Activated B cell treated with CpG ODN at 0.5 μM for 24 hours (primary cell): ENCODE measurements at regions not wholly inside any gene's neighbourhood (a gene's known extent, or its start where the extent isn't known, plus 50 kb on each side); places are given as distances from the start of the nearest gene placed in this dataset.

Experiments
- ATAC-seq: fragments of 200-7000 bp; cut with Tn5 transposase; one replicate; pipeline ENCODE4 v1.10.0; 2021; ENCODE audit warnings: low read depth, mild to moderate bottlenecking, moderate library complexity
- CTCF ChIA-PET: fragments of 350-600 bp; sonication (Branson Sonifier 250); formaldehyde crosslinking; loops from one replicate; lab custom pipeline; 2021; ENCODE audit warnings: antibody characterized with exemption; lab: Charles Lee
- POLR2A ChIA-PET: fragments of 350-600 bp; sonication (Branson Sonifier 250); formaldehyde crosslinking; loops from one replicate; lab custom pipeline; 2021; ENCODE audit warnings: antibody characterized with exemption; lab: Charles Lee
- DNase-seq: peaks from one replicate; pipeline ENCODE4 v3.0.0; 2022
- H3K27ac Mint-ChIP-seq: one replicate; pipeline ENCODE4 v1.8.0; 2020; ENCODE audit warnings: mixed read lengths
- H3K27me3 Mint-ChIP-seq: one replicate; pipeline ENCODE4 v1.8.0; 2021; ENCODE audit warnings: mixed read lengths
- H3K36me3 Mint-ChIP-seq: one replicate; pipeline ENCODE4 v1.8.0; 2021; ENCODE audit warnings: low read depth, mixed read lengths
- H3K4me1 Mint-ChIP-seq: one replicate; pipeline ENCODE4 v1.8.0; 2021; ENCODE audit warnings: mixed read lengths
- H3K4me3 Mint-ChIP-seq: one replicate; pipeline ENCODE4 v1.8.0; 2020; ENCODE audit warnings: mild to moderate bottlenecking, mixed read lengths
- H3K9me3 Mint-ChIP-seq: one replicate; pipeline ENCODE4 v1.8.0; 2020; ENCODE audit warnings: mixed read lengths
- intact Hi-C: fragments of 100-400 bp; cut with micrococcal nuclease; formaldehyde crosslinking; loops from one replicate; pipeline ENCODE4 v1.15.1; 2024
- TF ChIP-seq, protein P1 (sequence below): fragments of 200-600 bp; IDR thresholded peaks from one replicate; pipeline ENCODE4 v1.8.0; 2022; ENCODE audit warnings: antibody characterized with exemption, mild to moderate bottlenecking

DNA sequence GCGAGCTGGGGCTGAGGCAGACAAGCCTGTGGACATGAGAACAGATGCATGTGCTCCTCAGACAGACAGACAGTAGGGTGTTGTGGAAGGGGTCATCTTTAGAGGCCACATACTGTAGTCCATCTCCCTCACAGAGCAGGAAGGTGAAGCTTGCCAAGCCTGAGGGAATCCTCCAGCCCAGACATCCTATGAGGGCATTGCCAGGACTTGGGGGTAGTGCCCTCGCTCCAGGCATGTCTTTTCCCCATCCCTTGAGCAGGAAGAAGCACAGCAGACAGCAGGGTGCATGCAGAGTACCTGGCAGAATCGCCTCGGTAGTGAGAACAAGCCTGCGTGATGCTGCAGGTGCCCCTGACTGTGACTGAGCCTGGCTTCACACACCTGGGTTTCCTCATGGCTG, 66.5 kb upstream of the CLDN5 start:
- Mint-ChIP-seq H3K4me3 (no peak overlapping the region), H3K27me3 (peaks cover 11% of the 10 kb centered on the region), H3K27ac (no peak overlapping the region), H3K4me1 (peaks cover 3% of the 10 kb centered on the region), H3K36me3 (no peaks in the 10 kb centered on the region), H3K9me3 (no peaks in the 10 kb centered on the region)
- TF ChIP-seq, protein P1, sequence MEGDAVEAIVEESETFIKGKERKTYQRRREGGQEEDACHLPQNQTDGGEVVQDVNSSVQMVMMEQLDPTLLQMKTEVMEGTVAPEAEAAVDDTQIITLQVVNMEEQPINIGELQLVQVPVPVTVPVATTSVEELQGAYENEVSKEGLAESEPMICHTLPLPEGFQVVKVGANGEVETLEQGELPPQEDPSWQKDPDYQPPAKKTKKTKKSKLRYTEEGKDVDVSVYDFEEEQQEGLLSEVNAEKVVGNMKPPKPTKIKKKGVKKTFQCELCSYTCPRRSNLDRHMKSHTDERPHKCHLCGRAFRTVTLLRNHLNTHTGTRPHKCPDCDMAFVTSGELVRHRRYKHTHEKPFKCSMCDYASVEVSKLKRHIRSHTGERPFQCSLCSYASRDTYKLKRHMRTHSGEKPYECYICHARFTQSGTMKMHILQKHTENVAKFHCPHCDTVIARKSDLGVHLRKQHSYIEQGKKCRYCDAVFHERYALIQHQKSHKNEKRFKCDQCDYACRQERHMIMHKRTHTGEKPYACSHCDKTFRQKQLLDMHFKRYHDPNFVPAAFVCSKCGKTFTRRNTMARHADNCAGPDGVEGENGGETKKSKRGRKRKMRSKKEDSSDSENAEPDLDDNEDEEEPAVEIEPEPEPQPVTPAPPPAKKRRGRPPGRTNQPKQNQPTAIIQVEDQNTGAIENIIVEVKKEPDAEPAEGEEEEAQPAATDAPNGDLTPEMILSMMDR = no peak
- ChIA-PET POLR2A (no interaction called here), CTCF (no interaction called here)
- intact Hi-C loops = no loop called here
- ATAC-seq = no peak
- DNase-seq = no peak

DNA sequence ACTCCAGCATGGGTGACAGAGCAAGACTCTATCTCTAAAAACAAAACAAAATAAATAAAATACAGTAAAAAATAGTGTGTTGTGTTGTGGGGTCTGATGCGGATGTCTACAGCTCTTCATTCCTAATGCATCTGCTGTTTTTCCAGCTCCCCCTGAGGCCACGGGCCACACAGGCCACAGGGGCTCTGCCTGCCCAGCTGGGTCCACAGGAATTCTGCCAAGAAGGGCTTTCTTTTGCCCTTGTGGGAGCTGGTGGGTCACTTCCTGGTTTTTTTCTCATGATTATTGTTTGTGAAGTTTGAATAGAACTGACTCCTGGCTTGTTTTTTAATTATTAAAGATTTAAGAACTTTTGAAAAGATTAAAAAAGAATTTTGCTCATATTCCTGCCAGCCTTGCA, 67.4 kb upstream of the CLDN5 start:
- DNase-seq (no peak), ATAC-seq (no peak)
- TF ChIP-seq, protein P1 = no peak
- peaks cover 3% of the 10 kb centered on the region for H3K4me1 Mint-ChIP-seq
- POLR2A ChIA-PET = no interaction called here
- no peak overlapping the region for H3K4me3 Mint-ChIP-seq
- intact Hi-C loops = no loop called here
- H3K36me3 Mint-ChIP-seq = no peaks in the 10 kb centered on the region
- H3K9me3 Mint-ChIP-seq = no peaks in the 10 kb centered on the region
- H3K27ac Mint-ChIP-seq = no peak overlapping the region
- H3K27me3 Mint-ChIP-seq = peaks cover 11% of the 10 kb centered on the region
- CTCF ChIA-PET = no interaction called here

GRCh38 chr22:19592464-19592863, 68.3 kb upstream of the CLDN5 start:
- Mint-ChIP-seq H3K27me3 (peaks cover 9% of the 10 kb centered on the region), H3K36me3 (no peaks in the 10 kb centered on the region), H3K4me1 (peaks cover 9% of the 10 kb centered on the region), H3K4me3 (no peak overlapping the region), H3K27ac (no peak overlapping the region), H3K9me3 (no peaks in the 10 kb centered on the region)
- POLR2A ChIA-PET = no interaction called here
- CTCF ChIA-PET = no interaction called here
- intact Hi-C loops = no loop called here
- ATAC-seq = no peak
- TF ChIP-seq, protein P1 = no peak
- DNase-seq = no peak

DNA sequence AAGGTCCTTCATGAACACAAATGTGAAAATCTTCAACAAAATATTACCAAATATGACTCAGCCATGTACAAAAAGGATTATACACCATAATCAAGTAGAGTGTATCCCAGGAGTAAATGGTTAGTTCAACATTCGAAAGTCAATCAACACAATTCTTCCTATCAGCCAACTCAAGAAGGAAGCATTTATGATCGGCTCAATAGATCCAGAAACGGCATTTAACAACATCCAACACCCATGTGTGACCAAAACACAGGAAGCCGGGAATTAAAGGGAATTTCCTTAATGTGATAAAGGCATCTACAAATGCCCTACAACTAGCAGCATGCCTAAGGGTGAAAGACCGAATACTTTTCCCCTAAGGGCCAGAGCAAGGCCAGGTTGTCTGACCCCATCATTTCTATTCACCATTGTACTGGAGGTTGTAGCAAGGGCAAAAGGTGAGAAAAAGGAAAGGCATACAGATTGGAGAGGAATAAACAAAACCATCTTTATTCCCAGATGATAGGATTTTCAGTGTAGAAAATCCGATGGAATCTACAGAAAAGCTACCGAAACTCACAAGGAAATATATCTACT, 69.9 kb upstream of the CLDN5 start:
- CTCF ChIA-PET = no interaction called here
- DNase-seq = no peak
- POLR2A ChIA-PET = no interaction called here
- Mint-ChIP-seq H3K4me1 (peaks cover 24% of the 10 kb centered on the region), H3K27ac (no peak overlapping the region), H3K4me3 (no peak overlapping the region), H3K27me3 (peaks cover 9% of the 10 kb centered on the region), H3K9me3 (no peaks in the 10 kb centered on the region), H3K36me3 (no peaks in the 10 kb centered on the region)
- ATAC-seq = no peak
- intact Hi-C loops = no loop called here
- TF ChIP-seq, protein P1 = no peak

DNA sequence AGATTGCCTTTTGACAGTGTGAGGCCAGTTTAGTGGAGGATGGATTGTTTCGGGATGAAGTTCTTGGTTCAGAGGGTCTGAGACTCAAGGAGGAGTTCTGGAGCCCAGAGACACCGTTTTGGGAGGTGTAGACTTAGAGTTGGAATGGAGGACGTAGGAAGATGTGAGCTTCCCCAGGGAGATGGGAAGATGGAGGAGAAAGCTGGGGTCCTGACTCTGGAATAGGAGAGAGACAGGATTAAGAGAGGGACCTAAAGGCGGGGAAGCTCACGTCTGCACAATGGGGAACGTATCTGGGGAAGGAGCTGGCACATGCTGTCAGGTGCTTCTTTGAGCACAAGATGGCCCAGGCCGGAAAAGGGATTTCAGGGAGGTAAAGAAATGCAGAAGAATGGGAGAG, 71.3 kb upstream of the CLDN5 start:
- no peaks in the 10 kb centered on the region for H3K36me3 Mint-ChIP-seq
- no peak overlapping the region for H3K27ac Mint-ChIP-seq
- ChIA-PET CTCF (interaction anchor here (1.1 kb wide), 1 partner anchor 34 kb away, joined by 4 read pairs; no protein-coding TSS in a partner anchor), POLR2A (no interaction called here)
- TF ChIP-seq, protein P1 = no peak
- no peaks in the 10 kb centered on the region for H3K9me3 Mint-ChIP-seq
- H3K27me3 Mint-ChIP-seq = peaks cover 3% of the 10 kb centered on the region
- ATAC-seq = no peak
- intact Hi-C loops = no loop called here
- DNase-seq = no peak
- no peak overlapping the region for H3K4me3 Mint-ChIP-seq
- peaks cover 24% of the 10 kb centered on the region for H3K4me1 Mint-ChIP-seq
